GM18499 (cell line): ENCODE measurements at regions not wholly inside any gene's neighbourhood (a gene's known extent, or its start where the extent isn't known, plus 50 kb on each side); places are given as distances from the start of the nearest gene placed in this dataset.
"Not testable (repeated sequence)": the region's sequence is repeated elsewhere in the genome, so short reads cannot be mapped to it uniquely, and the experiment has no call there.

Experiments
- ATAC-seq: cut with Tn5 transposase; IDR thresholded peaks from one replicate; pipeline ENCODE4 v1.9.1; 2021; ENCODE audit warnings: moderate number of reproducible peaks; ENCODE audit not compliant: insufficient read depth, unreplicated experiment

DNA sequence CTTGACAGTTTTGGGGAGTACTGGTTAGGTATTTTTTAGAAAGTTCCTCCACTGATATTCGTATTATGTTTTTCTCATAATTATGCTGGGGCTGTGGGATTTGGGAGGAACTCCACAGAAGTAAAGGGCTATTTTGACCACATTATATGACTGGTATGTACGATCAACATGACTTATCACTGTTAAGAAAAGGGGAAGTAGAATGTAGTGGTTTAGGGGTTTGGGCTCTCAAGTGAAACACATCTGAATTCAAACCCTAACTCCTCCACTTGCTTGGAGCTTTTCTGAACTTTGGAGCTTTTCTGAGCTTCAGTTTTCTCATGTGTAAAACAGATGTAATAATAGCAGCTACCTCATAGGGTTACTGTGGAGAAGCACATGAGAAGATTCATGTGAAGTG is 96.4 kb upstream of the C1GALT1C1 start:
- ATAC-seq, result peak; percentile 96

DNA sequence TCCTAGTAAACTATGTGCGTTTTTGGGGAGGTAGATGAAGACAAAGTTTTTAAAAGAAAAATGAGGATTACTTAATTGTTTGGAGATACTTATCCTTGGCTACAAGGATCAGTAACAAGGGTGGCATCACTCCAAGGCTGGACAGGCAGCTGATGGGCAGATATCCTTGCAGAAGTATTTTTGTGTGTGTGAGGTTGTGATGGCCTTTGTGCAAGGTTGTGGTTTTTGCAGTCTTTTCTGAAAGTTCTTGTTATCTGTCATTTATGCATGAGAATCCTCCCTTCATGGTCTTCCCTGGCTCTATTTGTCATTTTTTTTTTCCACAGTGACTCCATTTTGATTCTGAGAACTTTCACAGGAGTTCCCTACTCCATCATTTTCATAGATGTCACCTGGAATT is 96.0 kb upstream of the C1GALT1C1 start:
- no peak for ATAC-seq

DNA sequence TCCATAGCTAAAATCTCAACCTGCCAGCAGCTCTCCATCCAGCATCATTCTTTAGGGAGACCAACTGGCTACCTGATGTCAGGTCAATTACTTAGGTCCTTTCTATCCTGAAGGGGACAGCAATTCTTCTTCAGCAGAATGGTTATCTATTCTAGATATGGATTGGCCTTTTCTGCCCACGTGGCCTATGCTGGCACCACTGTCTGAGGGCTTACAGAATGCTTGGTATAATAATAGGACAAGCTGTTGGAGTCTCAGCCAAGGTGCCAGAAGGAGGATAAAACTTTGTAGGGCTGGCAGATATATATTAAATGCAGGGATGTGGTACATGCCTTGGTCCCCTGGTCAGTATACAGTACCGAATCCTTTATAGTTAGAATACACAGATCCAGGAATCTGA is 89.8 kb upstream of the C1GALT1C1 start:
- ATAC-seq, result no peak

DNA sequence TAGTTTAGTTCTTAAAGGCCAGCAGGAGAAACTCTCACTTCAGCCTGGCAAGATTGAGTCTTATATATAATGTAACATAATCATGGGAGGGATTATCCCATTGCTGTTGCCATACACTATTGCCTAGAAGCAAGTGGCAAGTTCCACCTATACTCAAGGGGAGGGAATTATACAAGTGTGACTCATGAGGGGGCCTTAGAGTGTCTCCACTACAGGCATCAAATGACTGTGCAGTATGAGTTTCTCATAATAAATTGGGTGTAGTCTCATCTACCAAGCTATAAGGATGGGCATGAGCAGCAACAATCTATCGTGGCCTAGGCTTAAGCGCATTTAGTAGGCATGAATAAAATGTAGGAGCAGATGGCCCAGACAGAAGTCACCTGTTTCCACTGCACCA is 89.1 kb upstream of the C1GALT1C1 start:
- no peak for ATAC-seq

DNA sequence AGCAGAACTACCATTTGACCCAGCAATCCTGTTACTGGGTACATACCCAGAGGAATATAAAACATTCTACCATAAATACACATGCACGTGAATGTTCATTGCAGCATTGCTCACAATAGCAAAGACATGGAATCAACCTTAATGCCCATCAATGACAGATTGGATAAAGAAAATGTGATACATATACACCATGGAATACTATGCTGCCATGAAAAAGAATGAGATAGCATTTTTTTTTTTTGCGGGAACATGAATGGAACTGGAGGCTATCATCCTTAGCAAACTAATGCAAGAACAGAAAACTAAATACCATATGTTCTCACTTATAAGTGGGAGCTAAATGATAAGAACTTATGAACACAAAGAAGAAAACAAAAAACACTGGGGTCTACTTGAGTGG is 72.5 kb upstream of the C1GALT1C1 start:
- not testable (repeated sequence) for ATAC-seq

DNA sequence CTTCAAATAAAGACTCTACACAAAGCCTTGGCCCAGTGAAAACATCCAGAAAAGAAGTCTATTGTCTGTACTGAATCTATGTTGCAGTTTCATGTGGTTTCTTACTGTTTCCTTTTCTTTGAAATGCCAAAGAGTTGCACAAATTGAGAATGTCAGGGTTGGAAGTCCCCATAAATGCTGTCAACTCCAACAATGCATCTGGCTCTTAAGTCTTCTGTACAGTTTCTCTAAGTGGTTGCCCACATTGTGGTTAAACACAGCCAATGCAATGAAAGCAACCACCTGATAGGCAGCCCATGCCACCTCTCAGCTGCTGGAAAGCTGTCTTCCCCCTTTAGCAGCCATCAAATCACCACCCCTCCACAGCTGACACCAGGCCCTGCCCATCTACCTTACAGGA is 67.2 kb upstream of the C1GALT1C1 start:
- peak; percentile 78 for ATAC-seq

DNA sequence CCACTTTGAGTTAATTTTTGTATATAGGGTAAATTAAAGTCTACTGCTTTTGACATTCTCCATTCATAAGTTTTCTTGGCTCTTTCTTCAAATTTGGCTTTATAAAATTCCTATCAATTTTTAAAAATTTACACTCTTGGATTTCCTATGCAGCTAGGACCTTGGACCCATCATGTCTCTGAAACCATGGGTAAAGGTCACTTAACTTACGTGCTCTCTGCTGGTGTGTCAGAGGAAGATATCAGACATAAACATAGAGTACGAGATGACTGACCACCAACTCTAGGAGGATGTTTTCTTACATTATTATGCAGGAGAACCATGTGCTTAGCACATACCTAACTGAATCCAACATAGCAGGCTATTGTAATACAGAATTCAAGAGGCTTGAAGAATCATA is 62.5 kb upstream of the C1GALT1C1 start:
- no peak for ATAC-seq

DNA sequence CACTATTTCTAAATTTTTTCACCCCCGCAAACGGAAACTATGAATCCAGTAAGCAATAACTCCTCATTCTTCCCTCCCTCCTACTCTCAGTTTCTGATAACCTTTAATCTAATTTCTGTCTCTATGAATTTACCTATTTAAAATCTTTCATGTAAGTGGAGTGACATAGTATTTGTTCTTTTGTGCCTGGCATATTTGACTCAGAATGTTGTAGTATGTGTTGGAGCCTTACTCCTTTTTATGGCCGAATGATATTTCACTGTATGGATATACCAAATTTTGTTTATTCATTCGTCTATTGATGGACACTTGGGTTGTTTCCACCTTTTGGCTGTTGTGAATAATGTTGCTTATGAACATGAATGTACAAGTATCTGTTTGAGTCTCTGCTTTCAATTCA is 61.1 kb upstream of the C1GALT1C1 start:
- ATAC-seq, result no peak

DNA sequence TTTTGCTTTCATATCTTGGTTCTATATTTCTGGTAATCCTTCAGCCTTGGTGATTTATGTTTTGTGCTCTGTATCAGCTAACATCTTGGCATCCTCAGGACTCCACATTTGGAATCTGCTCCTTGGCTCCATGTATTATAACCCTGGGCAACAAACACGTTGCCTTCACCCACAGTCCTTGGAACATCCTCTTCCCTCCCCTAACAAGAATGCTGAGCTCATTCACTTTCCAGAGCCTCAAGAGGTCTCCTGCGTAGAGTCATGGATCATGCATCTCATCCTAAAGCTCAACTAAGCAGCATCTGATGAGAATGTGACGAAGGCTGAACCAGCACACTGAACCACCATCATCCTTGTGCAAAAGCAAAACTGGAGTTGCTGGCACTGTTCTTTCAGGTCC is 60.5 kb upstream of the C1GALT1C1 start:
- ATAC-seq, result no peak

DNA sequence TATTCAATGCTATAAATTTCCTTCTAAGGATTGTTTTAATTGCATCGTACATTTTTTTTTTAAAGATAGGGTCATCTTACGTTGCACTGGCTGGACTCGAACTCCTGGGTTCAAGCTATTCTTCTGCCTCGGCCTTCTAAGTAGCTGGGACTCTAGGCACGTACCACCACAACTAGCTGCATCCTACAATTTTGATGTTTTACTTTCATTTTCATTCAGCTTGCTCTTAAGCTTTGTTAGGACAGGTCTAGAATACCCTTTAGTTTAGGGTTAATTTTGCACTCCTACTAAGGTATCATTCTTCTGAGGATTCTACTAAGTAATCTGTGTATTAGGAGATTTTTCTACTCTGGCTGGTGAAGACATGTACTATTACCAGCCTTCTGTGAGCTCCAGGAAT is 50.2 kb upstream of the C1GALT1C1 start:
- no peak for ATAC-seq
